ENCODE measurements at regions not wholly inside any gene's neighbourhood (a gene's known extent, or its start where the extent isn't known, plus 50 kb on each side); places are given as distances from the start of the nearest gene placed in this dataset.

DNA sequence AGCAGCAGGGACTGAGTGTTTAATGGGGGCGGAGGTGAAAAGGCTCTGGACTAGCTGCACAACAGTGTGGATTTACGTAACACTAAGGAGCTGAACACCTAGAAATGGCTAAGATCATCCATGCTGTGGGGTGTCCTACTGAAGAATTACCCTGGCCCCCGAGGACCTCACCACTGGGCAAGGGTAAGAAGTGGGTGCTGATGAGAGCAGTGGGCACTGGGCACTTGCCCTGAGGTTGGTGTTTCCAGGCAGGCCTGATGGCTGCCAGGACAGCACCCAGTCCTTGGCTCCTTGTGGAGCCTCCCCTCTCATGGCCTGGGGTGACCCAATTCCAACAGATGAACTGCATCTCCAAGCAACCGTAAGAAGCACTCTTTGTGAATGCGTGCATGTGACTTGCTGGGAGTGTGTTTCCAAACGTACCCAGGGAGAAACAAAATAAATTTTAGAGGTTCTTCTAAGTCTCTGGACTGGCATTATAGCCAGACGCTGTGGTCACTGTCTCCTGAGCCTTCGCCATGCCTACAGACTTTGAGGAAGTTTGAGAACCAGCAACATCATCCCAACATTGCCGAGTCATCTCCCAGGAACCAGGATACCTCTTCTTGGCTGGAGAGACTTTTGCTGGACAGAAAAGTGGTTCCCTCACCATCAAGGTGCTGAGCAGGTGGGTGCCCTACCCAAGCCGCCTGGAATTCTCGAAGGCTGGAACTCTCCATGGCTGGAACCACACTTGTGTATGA is 245.9 kb downstream of the ERMARD start:
- Histone ChIP-seq H3K9me2 (ENCODE audit: insufficient read depth) (no peaks in the 10 kb centered on the region), H3K4me3 (no peak overlapping the region), H3K79me2 (ENCODE audit: insufficient read depth) (no peaks in the 10 kb centered on the region), H3F3A (ENCODE audit: insufficient read depth) (no peaks in the 10 kb centered on the region), H3K36me3 (ENCODE audit: low read depth) (no peaks in the 10 kb centered on the region), H3K27ac (no peak overlapping the region), H3K4me1 (ENCODE audit: insufficient read depth) (no peaks in the 10 kb centered on the region), H3K9ac (no peak overlapping the region), H3K9me3 (ENCODE audit: low read depth) (no peaks in the 10 kb centered on the region), H3K27me3 (replicated peaks; ENCODE audit: insufficient read depth) (0 out of 2 replicates have a peak, but pooled peaks cover 6% of the 10 kb centered on the region), H4K20me1 (ENCODE audit: insufficient read depth) (no peaks in the 10 kb centered on the region), H3K4me2 (ENCODE audit: unreplicated experiment) (no peak overlapping the region), H2AFZ (no peak overlapping the region)
- no peak for DNase-seq
- WGBS, 2 experiments (ENCODE audit: low coverage in 1 of 2, low lambda C conversion rate in 2 of 2, missing lambda C conversion rate in 2 of 2): 77 to 79% methylated on average over 11 of the region's 11 CpGs
- TF ChIP-seq EZH2phosphoT487 (IDR thresholded peaks at IDR 0.05; ENCODE audit: insufficient read depth, low read depth) (no peak), EZH2 (IDR thresholded peaks at IDR 0.05; ENCODE audit: insufficient read depth, poor library complexity, severe bottlenecking) (no peak)
- in situ Hi-C loops (cut with MboI): no loop called here

DNA sequence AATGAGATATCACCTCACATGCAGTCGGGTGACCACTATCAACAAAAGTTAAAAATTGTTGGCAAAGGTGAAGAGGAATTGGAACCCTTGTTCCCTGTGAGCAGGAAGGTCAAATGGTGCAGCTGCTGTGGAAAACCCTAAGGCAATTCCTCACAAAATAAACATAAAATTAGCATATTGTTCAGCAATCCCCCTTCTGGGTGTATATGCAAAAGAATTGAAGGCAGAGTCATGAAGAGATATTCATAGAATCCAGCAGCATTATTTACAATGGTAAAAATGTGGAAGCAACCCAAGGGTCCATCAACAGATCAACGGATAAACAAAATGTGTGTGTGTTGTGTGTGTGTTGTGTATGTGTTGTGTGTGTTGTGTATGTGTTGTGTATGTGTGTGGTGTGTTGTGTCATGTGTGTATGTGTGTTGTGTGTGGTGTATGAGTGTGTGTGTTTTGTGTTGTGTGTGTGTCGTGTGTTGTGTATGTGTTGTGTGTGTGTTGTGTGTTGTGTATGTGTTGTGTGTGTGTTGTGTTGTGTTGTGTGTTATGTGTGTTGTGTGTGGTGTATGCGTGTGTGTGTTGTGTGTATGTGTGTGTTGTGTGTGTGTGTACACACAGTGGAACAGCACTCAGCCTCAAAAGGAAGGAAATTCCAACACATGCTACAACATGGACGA is 245.1 kb downstream of the ERMARD start:
- H3K9me3 ChIP-seq (ENCODE audit: low read depth): no peaks in the 10 kb centered on the region
- DNase-seq: no peak
- WGBS, 2 experiments (ENCODE audit: low coverage in 1 of 2, low lambda C conversion rate in 2 of 2, missing lambda C conversion rate in 2 of 2): 53 to 56% methylated on average over 5 of the region's 5 CpGs
- no peaks in the 10 kb centered on the region for H3K9me2 ChIP-seq (ENCODE audit: insufficient read depth)
- no peaks in the 10 kb centered on the region for H3K79me2 ChIP-seq (ENCODE audit: insufficient read depth)
- H3K4me2 ChIP-seq (ENCODE audit: unreplicated experiment): no peak overlapping the region
- H3K27me3 ChIP-seq (replicated peaks; ENCODE audit: insufficient read depth): 0 out of 2 replicates have a peak, but pooled peaks cover 6% of the 10 kb centered on the region
- no peak for TF ChIP-seq EZH2 (IDR thresholded peaks at IDR 0.05; ENCODE audit: insufficient read depth, poor library complexity, severe bottlenecking)
- in situ Hi-C loops (cut with MboI): no loop called here
- H4K20me1 ChIP-seq (ENCODE audit: insufficient read depth): no peaks in the 10 kb centered on the region
- no peak overlapping the region for H3K4me3 ChIP-seq
- no peaks in the 10 kb centered on the region for H3K36me3 ChIP-seq (ENCODE audit: low read depth)
- no peaks in the 10 kb centered on the region for H3F3A ChIP-seq (ENCODE audit: insufficient read depth)
- no peak overlapping the region for H3K9ac ChIP-seq
- H3K4me1 ChIP-seq (ENCODE audit: insufficient read depth): no peaks in the 10 kb centered on the region
- no peak overlapping the region for H2AFZ ChIP-seq
- H3K27ac ChIP-seq: no peak overlapping the region

DNA sequence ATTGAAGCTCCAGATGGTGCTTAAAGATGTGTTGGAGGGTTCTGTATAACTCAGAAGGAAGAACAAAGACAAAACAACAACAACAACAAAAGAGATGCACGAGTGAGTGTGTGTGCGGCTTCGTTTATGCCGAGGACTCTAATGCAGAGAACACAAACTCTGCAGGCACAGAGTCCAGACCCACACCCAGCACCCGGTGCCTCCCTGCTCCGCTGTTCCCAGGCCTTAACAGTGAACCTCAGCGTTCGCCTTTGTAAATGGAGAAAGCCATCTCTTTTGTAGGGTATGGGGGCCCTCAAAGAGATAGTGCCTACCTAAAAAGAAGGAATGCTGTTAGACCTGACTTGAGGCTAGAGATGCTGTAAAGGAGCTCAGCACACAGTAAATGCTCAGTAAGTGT is 243.3 kb downstream of the ERMARD start:
- Histone ChIP-seq H3K4me1 (ENCODE audit: insufficient read depth) (no peaks in the 10 kb centered on the region), H3K27ac (no peak overlapping the region), H3F3A (ENCODE audit: insufficient read depth) (no peaks in the 10 kb centered on the region), H4K20me1 (ENCODE audit: insufficient read depth) (no peaks in the 10 kb centered on the region), H3K4me2 (ENCODE audit: unreplicated experiment) (no peak overlapping the region), H2AFZ (no peak overlapping the region), H3K4me3 (no peak overlapping the region), H3K9me2 (ENCODE audit: insufficient read depth) (no peaks in the 10 kb centered on the region), H3K9ac (no peak overlapping the region), H3K9me3 (ENCODE audit: low read depth) (no peaks in the 10 kb centered on the region), H3K79me2 (ENCODE audit: insufficient read depth) (no peaks in the 10 kb centered on the region), H3K27me3 (replicated peaks; ENCODE audit: insufficient read depth) (0 out of 2 replicates have a peak, but pooled peaks cover 6% of the 10 kb centered on the region), H3K36me3 (ENCODE audit: low read depth) (no peaks in the 10 kb centered on the region)
- TF ChIP-seq EZH2 (IDR thresholded peaks at IDR 0.05; ENCODE audit: insufficient read depth, poor library complexity, severe bottlenecking) (no peak), EZH2phosphoT487 (IDR thresholded peaks at IDR 0.05; ENCODE audit: insufficient read depth, low read depth) (no peak)
- 47 to 54% methylated on average over 8 of the region's 8 CpGs for WGBS, 2 experiments (ENCODE audit: low coverage in 1 of 2, low lambda C conversion rate in 2 of 2, missing lambda C conversion rate in 2 of 2)
- in situ Hi-C loops (cut with MboI): no loop called here
- no peak for DNase-seq

DNA sequence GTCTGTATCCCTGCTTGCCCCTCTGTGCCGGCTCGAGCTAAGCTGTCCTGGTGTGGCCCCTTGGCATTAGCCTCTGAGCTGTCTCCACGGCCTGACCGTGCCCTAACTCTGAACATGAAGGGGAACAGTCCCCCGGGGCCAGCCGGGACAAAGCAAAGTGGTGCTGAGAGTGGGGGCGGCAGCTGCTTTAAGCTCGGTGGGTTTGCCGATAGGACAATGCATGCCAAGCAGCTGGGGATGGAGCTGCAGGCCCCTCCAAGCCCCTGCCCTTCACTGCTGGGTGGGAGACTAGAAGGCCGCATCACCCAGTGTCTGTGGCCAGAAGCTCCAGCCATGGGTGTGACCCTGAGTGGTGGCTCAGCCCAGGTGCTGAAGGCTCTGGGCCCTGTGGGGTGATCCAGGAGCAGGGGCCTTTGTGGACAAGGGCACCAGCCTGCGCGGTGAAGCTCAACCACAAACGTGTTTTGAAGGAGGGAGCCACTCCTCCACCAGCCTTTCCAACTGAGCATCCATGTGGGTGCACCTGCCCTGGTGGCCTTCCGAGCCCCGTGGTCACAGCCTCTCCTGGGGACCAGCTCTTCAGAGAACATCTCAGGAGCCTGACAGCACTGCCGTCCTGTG is 242.5 kb downstream of the ERMARD start:
- Histone ChIP-seq H3K27ac (no peak overlapping the region), H4K20me1 (ENCODE audit: insufficient read depth) (no peaks in the 10 kb centered on the region), H2AFZ (no peak overlapping the region), H3K79me2 (ENCODE audit: insufficient read depth) (no peaks in the 10 kb centered on the region), H3K9ac (no peak overlapping the region), H3F3A (ENCODE audit: insufficient read depth) (no peaks in the 10 kb centered on the region), H3K36me3 (ENCODE audit: low read depth) (no peaks in the 10 kb centered on the region), H3K9me3 (ENCODE audit: low read depth) (no peaks in the 10 kb centered on the region), H3K4me2 (ENCODE audit: unreplicated experiment) (no peak overlapping the region), H3K9me2 (ENCODE audit: insufficient read depth) (no peaks in the 10 kb centered on the region), H3K4me1 (ENCODE audit: insufficient read depth) (no peaks in the 10 kb centered on the region), H3K27me3 (replicated peaks; ENCODE audit: insufficient read depth) (0 out of 2 replicates have a peak, but pooled peaks cover 6% of the 10 kb centered on the region), H3K4me3 (no peak overlapping the region)
- WGBS, 2 experiments (ENCODE audit: low coverage in 1 of 2, low lambda C conversion rate in 2 of 2, missing lambda C conversion rate in 2 of 2): 60 to 66% methylated on average over 16 of the region's 16 CpGs
- in situ Hi-C loops (cut with MboI): no loop called here
- no peak for TF ChIP-seq EZH2 (IDR thresholded peaks at IDR 0.05; ENCODE audit: insufficient read depth, poor library complexity, severe bottlenecking)
- no peak for TF ChIP-seq EZH2phosphoT487 (IDR thresholded peaks at IDR 0.05; ENCODE audit: insufficient read depth, low read depth)
- no peak for DNase-seq
